HCT116 (cell line): ENCODE measurements at regions not wholly inside any gene's neighbourhood (a gene's known extent, or its start where the extent isn't known, plus 50 kb on each side); places are given as distances from the start of the nearest gene placed in this dataset.
A peak's percentile ranks its signal among the peaks of the same experiment; 100 is the strongest.

ENCODE experiments used
- CBX3 ChIP-seq: IDR thresholded peaks from 2 replicates; pipeline ENCODE4 v1.6.1; 2012; ENCODE audit warnings: low read depth
- CEBPB ChIP-seq: IDR thresholded peaks from 2 replicates; pipeline ENCODE4 v1.6.1; 2012; ENCODE audit warnings: low read depth
- CTCF ChIP-seq, 3 experiments: fragments of 200-600 bp in 1 of 3; sonication (generic) in 1 of 3; IDR thresholded peaks in 2 of 3; conservative IDR thresholded peaks in 1 of 3; 2 replicates each; pipeline ENCODE4 v1.5.1; 2012 to 2017; ENCODE audit warnings: low read depth in 2 of 3, low read length in 2 of 3, antibody characterized with exemption in 1 of 3, borderline replicate concordance in 1 of 3, control low read depth in 1 of 3, mild to moderate bottlenecking in 1 of 3, mixed read lengths in 1 of 3, mixed run types in 1 of 3, moderate library complexity in 1 of 3; ENCODE audit not compliant: insufficient read depth in 1 of 3
- EZH2 ChIP-seq: fragments of 200-600 bp; sonication (generic); IDR thresholded peaks from 2 replicates; pipeline ENCODE4 v1.6.1; 2017; ENCODE audit warnings: antibody characterized with exemption, mixed run types
- EZH2phosphoT487 ChIP-seq: fragments of 200-600 bp; IDR thresholded peaks from 2 replicates; pipeline ENCODE4 v1.6.1; 2018; ENCODE audit warnings: antibody characterized with exemption, borderline replicate concordance
- MAX ChIP-seq: IDR thresholded peaks from 2 replicates; pipeline ENCODE4 v1.6.1; 2012
- POLR2A ChIP-seq: IDR thresholded peaks from 2 replicates; pipeline ENCODE4 v1.7.0; 2011; ENCODE audit warnings: borderline replicate concordance; ENCODE audit not compliant: insufficient read depth, insufficient read length; ENCODE audit errors: extremely low read depth
- POLR2AphosphoS5 ChIP-seq: IDR thresholded peaks from 2 replicates; pipeline ENCODE4 v1.6.1; 2011; ENCODE audit warnings: mild to moderate bottlenecking, low read depth, low read length, moderate library complexity
- RAD21 ChIP-seq: IDR thresholded peaks from 2 replicates; pipeline ENCODE4 v1.6.1; 2012; ENCODE audit warnings: low read depth, mild to moderate bottlenecking
- SIN3A ChIP-seq: IDR thresholded peaks from 2 replicates; pipeline ENCODE4 v1.6.1; 2012; ENCODE audit warnings: low read depth
- SP1 ChIP-seq: IDR thresholded peaks from 2 replicates; pipeline ENCODE4 v1.6.1; 2012; ENCODE audit warnings: low read depth
- ZBTB33 ChIP-seq: IDR thresholded peaks from 2 replicates; pipeline ENCODE4 v1.6.1; 2011; ENCODE audit warnings: mild to moderate bottlenecking, low read length, moderate library complexity; ENCODE audit not compliant: insufficient replicate concordance; ENCODE audit errors: extremely low read depth
- ZNF274 ChIP-seq: fragments of 200-500 bp; sonication (Bioruptor generic); IDR thresholded peaks from 2 replicates; pipeline ENCODE4 v1.6.1; 2014; ENCODE audit warnings: mild to moderate bottlenecking, low read depth, low read length, inconsistent platforms

GRCh38 chr2:224650815-224651439, 65.2 kb downstream of the CCDC195 start:
- TF ChIP-seq EZH2 (no peak), CTCF (IDR thresholded peaks at IDR 0.05 in 2 of 3, conservative IDR thresholded peaks at IDR 0.05 in 1 of 3; ENCODE audit: borderline replicate concordance in 1 of 3, insufficient read depth in 1 of 3, low read depth in 2 of 3, low read length in 2 of 3) (peak; percentile 72 to 90 (median 77); a peak in 5 of 6 replicates), CBX3 (no peak; the same call in 1 of the 2 replicates), POLR2A (no peak), EZH2phosphoT487 (no peak), ZBTB33 (no peak), MAX (no peak), POLR2AphosphoS5 (no peak), RAD21 (peak; percentile 88), SIN3A (no peak), SP1 (no peak), CEBPB (no peak), ZNF274 (no peak)
